Lower lobe of right lung (tissue), 2 donors: ENCODE measurements at regions not wholly inside any gene's neighbourhood (a gene's known extent, or its start where the extent isn't known, plus 50 kb on each side); places are given as distances from the start of the nearest gene placed in this dataset.
"Not testable (repeated sequence)": the region's sequence is repeated elsewhere in the genome, so short reads cannot be mapped to it uniquely, and the experiment has no call there.

Experiments used
- ATAC-seq, 2 donors: fragments of 200-7000 bp; cut with Tn5 transposase; one replicate each; pipeline ENCODE4 v1.9.1; 2020 to 2022; ENCODE audit warnings: mild to moderate bottlenecking in 2 of 2, moderate library complexity in 2 of 2
- DNase-seq: peaks from one replicate; pipeline ENCODE4 v3.0.0-alpha.2; 2020
- H3K27ac ChIP-seq: fragments of 200-600 bp; one replicate; pipeline ENCODE4 v1.8.0; 2022
- H3K27me3 ChIP-seq: fragments of 200-600 bp; one replicate; pipeline ENCODE4 v1.8.0; 2022; ENCODE audit warnings: low read depth
- H3K36me3 ChIP-seq: fragments of 200-600 bp; one replicate; pipeline ENCODE4 v1.8.0; 2022; ENCODE audit warnings: mild to moderate bottlenecking
- H3K4me1 ChIP-seq: fragments of 200-600 bp; one replicate; pipeline ENCODE4 v1.8.0; 2022
- H3K4me3 ChIP-seq: fragments of 200-600 bp; one replicate; pipeline ENCODE4 v1.8.0; 2022; ENCODE audit warnings: mild to moderate bottlenecking
- H3K9me3 ChIP-seq: fragments of 200-600 bp; one replicate; pipeline ENCODE4 v1.8.0; 2022
- CTCF ChIP-seq: fragments of 200-600 bp; IDR thresholded peaks from one replicate; pipeline ENCODE4 v1.8.0; 2022; ENCODE audit warnings: antibody characterized with exemption, mild to moderate bottlenecking
- intact Hi-C: fragments of 100-400 bp; cut with DNase I; formaldehyde crosslinking; loops from one replicate; pipeline ENCODE4 v1.11.0; 2022
- donor health status: DM: no; HTN: yes; CAD: no; lungs with severe emphysema.

GRCh38 chr9:33623658-33624586 lies 99.9 kb downstream of the ANKRD18B start:
- Histone ChIP-seq H3K36me3 (no peaks in the 10 kb centered on the region), H3K27me3 (peaks cover 32% of the 10 kb centered on the region), H3K4me3 (no peak overlapping the region), H3K9me3 (no peaks in the 10 kb centered on the region), H3K27ac (no peak overlapping the region), H3K4me1 (peaks cover 3% of the 10 kb centered on the region)
- ATAC-seq (peak; percentile 94 to 96), DNase-seq (peak; percentile 54)
- peak; percentile 86 for TF ChIP-seq CTCF
- intact Hi-C loops: no loop called here

- not testable (repeated sequence) for H3K27ac ChIP-seq, ATAC-seq, H3K9me3 ChIP-seq, DNase-seq, H3K36me3 ChIP-seq, H3K4me1 ChIP-seq, H3K4me3 ChIP-seq
- H3K27me3 ChIP-seq: peaks cover 19% of the 10 kb centered on the region
- intact Hi-C loops: loop anchor here (5.0 kb wide), 1 partner anchor 94 kb away; no protein-coding TSS in a partner anchor
Measured at GRCh38 chr9:33628318-33628717, 104.3 kb downstream of the ANKRD18B start.

- no peak for DNase-seq
- H3K36me3 ChIP-seq: no peaks in the 10 kb centered on the region
- TF ChIP-seq CTCF: no peak
- no peak overlapping the region for H3K27ac ChIP-seq
- H3K9me3 ChIP-seq: no peaks in the 10 kb centered on the region
- peaks cover under 1% of the 10 kb centered on the region for H3K4me1 ChIP-seq
- intact Hi-C loops: loop anchor here (5.0 kb wide), 1 partner anchor 93 kb away; no protein-coding TSS in a partner anchor
- H3K27me3 ChIP-seq: peaks cover 20% of the 10 kb centered on the region
- ATAC-seq: no peak
- H3K4me3 ChIP-seq: no peak overlapping the region
Measured at GRCh38 chr9:33628865-33629410, 104.9 kb downstream of the ANKRD18B start.

- no peaks in the 10 kb centered on the region for H3K4me1 ChIP-seq
- no peaks in the 10 kb centered on the region for H3K36me3 ChIP-seq
- peaks cover 33% of the 10 kb centered on the region for H3K27me3 ChIP-seq
- no peak overlapping the region for H3K4me3 ChIP-seq
- DNase-seq (no peak), ATAC-seq (no peak)
- intact Hi-C loops: no loop called here
- no peaks in the 10 kb centered on the region for H3K9me3 ChIP-seq
- TF ChIP-seq CTCF: no peak
- H3K27ac ChIP-seq: no peak overlapping the region
Measured at GRCh38 chr9:33633636-33634035, 109.6 kb downstream of the ANKRD18B start.

GRCh38 chr9:33637881-33638280 lies 113.8 kb downstream of the ANKRD18B start:
- intact Hi-C loops: no loop called here
- Histone ChIP-seq H3K27ac (no peak overlapping the region), H3K27me3 (peaks cover 33% of the 10 kb centered on the region), H3K4me3 (no peak overlapping the region), H3K36me3 (no peaks in the 10 kb centered on the region), H3K4me1 (no peaks in the 10 kb centered on the region), H3K9me3 (no peaks in the 10 kb centered on the region)
- no peak for TF ChIP-seq CTCF
- ATAC-seq (no peak), DNase-seq (no peak)

GRCh38 chr9:33638391-33638915 lies 114.4 kb downstream of the ANKRD18B start:
- Histone ChIP-seq H3K27me3 (peaks cover 30% of the 10 kb centered on the region), H3K27ac (no peak overlapping the region), H3K4me1 (no peaks in the 10 kb centered on the region), H3K4me3 (no peak overlapping the region), H3K36me3 (no peaks in the 10 kb centered on the region), H3K9me3 (no peaks in the 10 kb centered on the region)
- intact Hi-C loops: no loop called here
- ATAC-seq (no peak), DNase-seq (no peak)
- no peak for TF ChIP-seq CTCF
